GM19023 (cell line): ENCODE measurements at regions not wholly inside any gene's neighbourhood (a gene's known extent, or its start where the extent isn't known, plus 50 kb on each side); places are given as distances from the start of the nearest gene placed in this dataset.
"Not testable (repeated sequence)": the region's sequence is repeated elsewhere in the genome, so short reads cannot be mapped to it uniquely, and the experiment has no call there.

Source experiments
- ATAC-seq: cut with Tn5 transposase; IDR thresholded peaks from one replicate; pipeline ENCODE4 v1.9.1; 2021; ENCODE audit warnings: mild to moderate bottlenecking, moderate library complexity; ENCODE audit not compliant: unreplicated experiment

GRCh38 chr18:38571651-38572050 lies 1006.1 kb upstream of the CELF4 start:
- ATAC-seq: no peak

DNA sequence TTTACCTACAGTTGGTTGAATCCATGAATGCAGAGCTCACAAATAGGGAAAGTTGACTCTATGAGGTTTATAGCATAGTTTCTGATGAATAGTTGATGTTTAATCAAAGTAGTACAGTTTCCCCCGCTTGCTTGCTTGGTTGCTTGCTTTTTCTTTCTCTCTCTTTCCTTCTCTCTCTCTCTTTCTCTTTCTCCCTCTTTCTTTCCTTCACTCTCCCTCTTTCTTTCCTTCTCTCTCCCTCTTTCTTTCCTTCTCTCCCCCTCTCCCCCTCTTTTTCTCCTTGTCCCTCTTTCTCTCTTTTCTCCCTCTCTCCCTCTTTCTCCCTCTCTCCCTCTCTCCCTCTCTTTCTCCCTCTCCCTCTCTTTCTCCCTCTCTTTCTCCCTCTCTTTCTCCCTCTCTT lies 999.9 kb upstream of the CELF4 start:
- ATAC-seq: no peak

GRCh38 chr18:38563396-38563980 lies 997.9 kb upstream of the CELF4 start:
- ATAC-seq: no peak

DNA sequence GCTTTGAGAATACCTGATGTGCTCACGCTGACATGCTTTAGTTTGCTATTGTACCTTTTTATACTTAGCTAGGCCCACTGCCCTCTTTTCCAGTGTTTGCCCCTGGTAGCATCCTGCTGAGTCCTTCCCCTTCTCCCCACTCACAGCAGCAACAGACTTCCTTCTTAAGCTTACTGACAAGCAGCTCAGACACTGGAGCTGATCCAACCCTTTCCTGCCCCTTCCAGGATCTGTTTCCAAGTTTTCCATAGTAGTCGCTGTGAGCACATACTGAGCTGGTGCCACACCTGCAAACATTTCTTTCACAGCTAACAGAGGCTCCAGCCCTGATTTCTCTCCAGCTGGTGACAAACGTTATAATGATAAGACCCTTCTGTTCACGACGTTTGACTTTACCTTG lies 991.4 kb upstream of the CELF4 start:
- ATAC-seq: no peak

DNA sequence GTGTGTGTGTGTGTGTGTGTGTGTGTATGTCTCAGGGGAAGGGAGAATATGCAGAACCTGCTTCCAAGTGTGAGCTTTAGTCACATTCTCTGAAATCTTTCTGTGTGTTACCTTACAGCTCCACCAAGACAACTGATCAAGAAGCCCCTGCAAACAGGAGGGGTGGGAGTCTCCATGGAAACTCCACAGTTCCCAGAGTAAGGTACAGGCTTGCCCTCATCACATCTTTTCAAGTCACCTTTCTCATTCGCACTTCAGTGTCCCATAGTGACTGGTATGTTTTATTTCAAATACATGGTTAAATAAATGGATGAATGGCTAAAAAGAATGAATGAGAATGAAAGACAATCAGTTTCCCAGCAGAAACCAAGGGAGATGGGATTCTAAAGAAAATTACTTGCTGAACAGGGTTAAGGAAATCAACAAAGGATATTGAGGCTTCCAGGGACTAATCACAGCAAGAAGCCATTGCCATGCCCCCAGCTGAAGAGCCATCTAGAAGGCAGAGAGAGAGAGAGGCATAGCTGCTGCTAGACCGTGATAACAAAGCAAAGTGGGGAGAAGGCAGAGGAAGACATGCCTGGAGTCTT lies 987.2 kb upstream of the CELF4 start:
- no peak for ATAC-seq

GRCh38 chr18:38551881-38552280 lies 986.3 kb upstream of the CELF4 start:
- ATAC-seq: no peak

DNA sequence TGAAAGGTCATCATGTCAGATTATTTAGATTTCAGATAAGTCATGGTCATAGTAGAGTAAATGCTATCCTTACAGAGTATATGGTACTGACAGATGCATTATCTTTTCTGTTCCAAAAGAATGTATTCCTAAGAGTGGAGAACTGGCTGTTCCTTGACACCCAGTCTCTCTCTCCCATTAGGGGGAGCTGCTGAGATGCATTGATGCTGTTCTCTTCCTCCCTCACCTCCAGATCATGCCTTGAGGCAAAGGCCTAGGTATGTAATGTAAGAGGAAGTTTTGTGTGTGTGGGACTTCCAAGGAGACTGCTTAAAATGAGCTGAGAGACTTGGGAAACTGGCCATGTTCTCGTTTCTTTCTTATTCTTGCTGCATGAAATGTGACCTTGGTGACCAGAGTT lies 979.5 kb upstream of the CELF4 start:
- ATAC-seq: no peak

DNA sequence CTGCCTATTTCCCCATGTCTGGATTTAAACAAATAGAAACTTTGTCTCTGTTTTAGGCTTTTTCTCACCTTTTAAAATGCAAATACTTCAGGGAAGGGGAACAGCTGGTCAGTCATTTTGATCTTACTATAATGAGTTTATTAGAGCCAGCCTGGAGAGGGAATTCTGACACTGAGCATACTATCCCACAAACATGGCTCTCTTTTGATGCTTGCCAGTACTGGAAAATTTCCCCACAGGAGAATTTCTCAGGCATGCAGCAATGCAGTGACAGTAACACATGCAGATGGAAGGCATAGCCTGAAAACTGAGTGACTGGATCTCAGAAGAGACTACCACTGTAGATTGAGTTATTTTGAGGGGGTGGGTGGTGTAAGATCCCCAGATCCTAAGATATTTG lies 974.3 kb upstream of the CELF4 start:
- ATAC-seq: no peak

GRCh38 chr18:38539371-38539770 lies 973.8 kb upstream of the CELF4 start:
- no peak for ATAC-seq

GRCh38 chr18:38534073-38534472 lies 968.5 kb upstream of the CELF4 start:
- no peak for ATAC-seq

GRCh38 chr18:38526922-38527321 lies 961.3 kb upstream of the CELF4 start:
- ATAC-seq: no peak

- ATAC-seq: no peak
Measured at GRCh38 chr18:38525039-38525438, 959.4 kb upstream of the CELF4 start.

GRCh38 chr18:38520786-38521185 lies 955.2 kb upstream of the CELF4 start:
- no peak for ATAC-seq

- ATAC-seq: no peak
Measured at GRCh38 chr18:38502539-38502938, 936.9 kb upstream of the CELF4 start.

GRCh38 chr18:38497266-38497665 lies 931.7 kb upstream of the CELF4 start:
- no peak for ATAC-seq

DNA sequence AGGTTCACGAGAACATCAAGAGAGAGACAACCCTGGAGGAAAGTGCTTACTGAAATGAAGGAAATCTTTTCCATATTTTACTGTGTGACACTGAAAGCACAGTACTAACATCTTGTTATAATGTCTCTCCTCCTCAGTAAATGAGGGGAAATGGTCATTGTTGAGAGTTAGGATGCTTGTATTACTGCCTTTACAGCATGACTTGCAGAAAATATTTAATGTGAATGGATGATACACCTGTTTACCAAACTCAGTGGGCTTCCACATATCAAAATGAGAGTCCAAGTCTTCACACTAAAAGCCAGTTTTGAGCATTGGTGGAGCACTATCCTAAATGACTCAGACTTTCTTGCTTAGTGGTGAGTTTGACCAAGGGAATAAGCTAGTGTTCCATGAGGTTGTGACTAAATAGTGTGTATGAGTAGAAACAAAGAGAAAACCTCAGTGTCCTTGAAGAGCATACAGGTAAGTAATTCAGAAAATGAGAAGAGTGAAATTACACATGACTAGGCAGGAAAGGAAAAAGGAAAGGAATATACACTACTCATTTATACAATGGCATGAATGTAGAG lies 930.7 kb upstream of the CELF4 start:
- no peak for ATAC-seq

DNA sequence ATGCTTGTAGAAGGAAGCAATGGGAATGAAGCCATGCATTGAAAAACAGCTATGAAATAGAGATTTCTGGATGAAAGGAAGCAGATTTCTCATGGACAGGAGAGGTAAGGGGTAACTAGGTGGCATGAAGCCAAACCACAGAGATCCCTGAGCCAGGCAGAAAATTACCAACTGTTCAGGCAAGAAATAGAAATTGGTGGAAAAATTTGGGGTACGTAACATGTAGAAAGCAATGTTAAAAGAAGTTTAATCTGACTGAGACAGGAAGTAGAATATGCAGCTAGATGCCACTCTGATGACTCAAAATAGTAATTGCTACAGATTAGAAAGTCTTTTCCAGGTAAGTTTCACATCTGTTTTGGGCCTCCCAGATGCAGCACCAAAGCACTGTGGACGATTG lies 928.5 kb upstream of the CELF4 start:
- no peak for ATAC-seq

DNA sequence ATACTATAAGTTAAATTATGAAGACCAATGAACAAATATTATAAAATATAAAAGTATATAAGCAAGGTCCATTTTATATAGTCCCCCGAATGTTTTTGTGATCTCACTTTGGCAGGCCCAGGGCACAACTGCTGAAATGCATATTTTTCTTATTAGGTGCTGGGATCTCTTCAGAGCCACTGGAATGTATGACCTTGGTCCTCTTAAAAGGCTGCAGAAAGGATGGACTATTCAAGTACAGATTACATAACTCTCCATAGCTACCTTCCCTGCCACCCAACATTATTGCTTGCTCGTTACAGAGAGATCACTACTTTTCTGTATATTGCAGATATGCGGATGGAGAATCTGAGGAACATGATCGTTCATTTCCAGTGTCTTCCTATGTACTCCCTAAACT lies 925.6 kb upstream of the CELF4 start:
- no peak for ATAC-seq

DNA sequence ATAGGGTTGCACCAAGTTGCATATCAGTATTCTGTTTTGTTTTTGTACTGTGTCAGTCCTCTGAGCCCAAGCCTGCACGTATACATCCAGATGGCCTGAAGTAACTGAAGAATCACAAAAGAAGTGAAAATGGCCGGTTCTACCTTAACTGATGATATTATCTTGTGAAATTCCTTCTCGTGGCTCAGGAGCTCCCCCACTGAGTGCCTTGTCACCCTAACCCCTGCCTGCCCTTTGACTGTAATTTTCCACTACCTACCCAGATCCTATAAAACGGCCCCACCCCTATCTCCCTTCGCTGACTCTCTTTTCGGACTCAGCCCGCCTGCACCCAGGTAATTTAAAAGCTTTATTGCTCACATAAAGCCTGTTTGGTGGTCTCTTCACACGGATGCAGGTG lies 924.1 kb upstream of the CELF4 start:
- ATAC-seq: not testable (repeated sequence)

DNA sequence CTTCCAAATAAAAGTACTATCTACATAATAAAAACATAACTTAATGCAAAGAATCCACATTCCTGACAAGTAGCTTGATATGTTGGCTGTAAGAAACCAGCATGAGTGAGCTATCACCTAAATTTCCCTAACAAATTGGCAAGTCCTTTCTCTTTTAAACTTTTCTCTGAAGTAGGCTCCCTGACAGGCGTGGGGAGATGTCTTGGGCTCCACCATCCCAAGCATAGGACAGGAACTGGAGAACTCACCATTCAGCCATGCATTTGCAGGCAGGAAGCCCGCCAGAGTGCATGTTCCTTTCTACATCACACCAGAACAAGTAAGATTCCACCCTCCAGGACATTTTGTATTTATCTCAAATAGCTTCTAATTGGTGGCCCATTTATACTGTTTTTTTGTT lies 921.9 kb upstream of the CELF4 start:
- ATAC-seq: no peak

- no peak for ATAC-seq
Measured at GRCh38 chr18:38483326-38483725, 917.7 kb upstream of the CELF4 start.

GRCh38 chr18:38481576-38481975 lies 916.0 kb upstream of the CELF4 start:
- no peak for ATAC-seq

DNA sequence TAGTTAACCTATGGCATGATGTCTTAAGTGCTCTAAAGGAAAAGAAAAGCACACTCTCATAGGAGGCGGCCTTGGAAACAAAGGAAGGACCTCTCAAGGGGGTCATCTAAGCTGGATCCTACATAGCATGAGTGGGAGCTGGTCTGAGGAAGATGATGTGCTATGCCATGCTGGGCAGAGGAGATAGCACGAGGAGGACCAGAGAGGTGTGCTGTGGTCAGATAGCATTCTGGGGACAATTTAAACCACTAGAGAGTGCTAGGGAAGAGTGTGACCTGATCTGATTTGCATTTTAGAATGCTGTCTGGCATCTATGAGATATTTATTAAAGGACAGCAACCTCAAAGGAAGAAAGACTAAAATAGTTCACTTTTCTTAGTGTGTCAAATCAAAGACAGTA lies 910.1 kb upstream of the CELF4 start:
- no peak for ATAC-seq
